ENCODE measurements at regions not wholly inside any gene's neighbourhood (a gene's known extent, or its start where the extent isn't known, plus 50 kb on each side); places are given as distances from the start of the nearest gene placed in this dataset.

DNA sequence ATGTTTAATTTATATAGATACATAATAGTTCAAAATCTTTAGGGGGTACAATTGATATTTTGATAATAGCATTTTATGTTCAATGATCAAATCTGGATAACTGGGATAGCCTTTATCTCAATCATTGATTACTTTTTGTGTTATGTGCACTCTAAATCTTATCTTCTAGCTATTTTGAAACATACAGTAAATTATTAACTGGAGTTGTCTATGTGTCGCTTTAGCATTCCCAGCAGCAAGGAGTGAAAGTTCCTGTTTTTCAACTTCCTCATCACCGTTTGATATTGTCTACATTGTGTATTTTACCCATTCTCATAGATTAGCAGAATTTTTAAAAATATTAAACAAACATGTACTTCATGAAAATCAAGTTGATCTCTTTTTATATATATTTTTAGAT is 1207.4 kb downstream of the TMEM121 start:
- TF ChIP-seq, protein P1, sequence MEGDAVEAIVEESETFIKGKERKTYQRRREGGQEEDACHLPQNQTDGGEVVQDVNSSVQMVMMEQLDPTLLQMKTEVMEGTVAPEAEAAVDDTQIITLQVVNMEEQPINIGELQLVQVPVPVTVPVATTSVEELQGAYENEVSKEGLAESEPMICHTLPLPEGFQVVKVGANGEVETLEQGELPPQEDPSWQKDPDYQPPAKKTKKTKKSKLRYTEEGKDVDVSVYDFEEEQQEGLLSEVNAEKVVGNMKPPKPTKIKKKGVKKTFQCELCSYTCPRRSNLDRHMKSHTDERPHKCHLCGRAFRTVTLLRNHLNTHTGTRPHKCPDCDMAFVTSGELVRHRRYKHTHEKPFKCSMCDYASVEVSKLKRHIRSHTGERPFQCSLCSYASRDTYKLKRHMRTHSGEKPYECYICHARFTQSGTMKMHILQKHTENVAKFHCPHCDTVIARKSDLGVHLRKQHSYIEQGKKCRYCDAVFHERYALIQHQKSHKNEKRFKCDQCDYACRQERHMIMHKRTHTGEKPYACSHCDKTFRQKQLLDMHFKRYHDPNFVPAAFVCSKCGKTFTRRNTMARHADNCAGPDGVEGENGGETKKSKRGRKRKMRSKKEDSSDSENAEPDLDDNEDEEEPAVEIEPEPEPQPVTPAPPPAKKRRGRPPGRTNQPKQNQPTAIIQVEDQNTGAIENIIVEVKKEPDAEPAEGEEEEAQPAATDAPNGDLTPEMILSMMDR (IDR thresholded peaks at IDR 0.05), result no peak
- TF ChIP-seq POLR2A (IDR thresholded peaks at IDR 0.05) (no peak), POLR2AphosphoS5 (IDR thresholded peaks at IDR 0.05) (no peak), EP300 (IDR thresholded peaks at IDR 0.05) (no peak)

Measured in stomach (tissue), 4 donors.